ENCODE measurements at regions not wholly inside any gene's neighbourhood (a gene's known extent, or its start where the extent isn't known, plus 50 kb on each side); places are given as distances from the start of the nearest gene placed in this dataset.
A peak's percentile ranks its signal among the peaks of the same experiment; 100 is the strongest.
"Not testable (repeated sequence)": the region's sequence is repeated elsewhere in the genome, so short reads cannot be mapped to it uniquely, and the experiment has no call there.

GRCh38 chr14:66025779-66026178 lies 460.4 kb upstream of the CCDC196 start:
- no peak for DNase-seq

GRCh38 chr14:66031981-66032380 lies 454.2 kb upstream of the CCDC196 start:
- DNase-seq: not testable (repeated sequence)

GRCh38 chr14:66032800-66033199 lies 453.4 kb upstream of the CCDC196 start:
- no peak for DNase-seq

GRCh38 chr14:66036547-66036946 lies 449.6 kb upstream of the CCDC196 start:
- DNase-seq: no peak

- no peak for DNase-seq
These were observed 448.8 kb upstream of the CCDC196 start for GRCh38 chr14:66037361-66037760.

- no peak for DNase-seq
These were observed 448.0 kb upstream of the CCDC196 start for GRCh38 chr14:66038212-66038611.

- DNase-seq: no peak
These were observed 447.6 kb upstream of the CCDC196 start for GRCh38 chr14:66038618-66039017.

GRCh38 chr14:66039495-66039894 lies 446.7 kb upstream of the CCDC196 start:
- no peak for DNase-seq

GRCh38 chr14:66041582-66041981 lies 444.6 kb upstream of the CCDC196 start:
- no peak for DNase-seq

- no peak for DNase-seq
These were observed 442.2 kb upstream of the CCDC196 start for GRCh38 chr14:66043921-66044320.

GRCh38 chr14:66045572-66046021 lies 440.6 kb upstream of the CCDC196 start:
- DNase-seq: no peak

GRCh38 chr14:66046035-66046434 lies 440.1 kb upstream of the CCDC196 start:
- DNase-seq: no peak

- no peak for DNase-seq
These were observed 439.6 kb upstream of the CCDC196 start for GRCh38 chr14:66046591-66046990.

GRCh38 chr14:66056268-66056907 lies 429.8 kb upstream of the CCDC196 start:
- no peak for DNase-seq

- DNase-seq: no peak
These were observed 429.1 kb upstream of the CCDC196 start for GRCh38 chr14:66056926-66057552.

GRCh38 chr14:66065188-66065587 lies 421.0 kb upstream of the CCDC196 start:
- no peak for DNase-seq

GRCh38 chr14:66066981-66067776 lies 419.0 kb upstream of the CCDC196 start:
- no peak for DNase-seq

- DNase-seq: no peak
These were observed 417.1 kb upstream of the CCDC196 start for GRCh38 chr14:66069036-66069435.

GRCh38 chr14:66069830-66070541 lies 416.2 kb upstream of the CCDC196 start:
- DNase-seq: no peak

GRCh38 chr14:66070542-66071319 lies 415.4 kb upstream of the CCDC196 start:
- peak; percentile 50 to 69 for DNase-seq

GRCh38 chr14:66072190-66073084 lies 413.7 kb upstream of the CCDC196 start:
- no peak for DNase-seq
